ENCODE measurements at regions not wholly inside any gene's neighbourhood (a gene's known extent, or its start where the extent isn't known, plus 50 kb on each side); places are given as distances from the start of the nearest gene placed in this dataset.

GRCh38 chr9:129416821-129417539 lies 203.9 kb downstream of the C9orf50 start:
- H3K4me3 ChIP-seq (replicated peaks; ENCODE audit: low read depth, low read length): no peak overlapping the region
- DNase-seq (ENCODE audit: low read depth): no peak
- no peak for TF ChIP-seq CTCF (IDR thresholded peaks at IDR 0.05; ENCODE audit: low read length, missing control alignments)

GRCh38 chr9:129415942-129416651 lies 204.8 kb downstream of the C9orf50 start:
- DNase-seq (ENCODE audit: low read depth): no peak
- TF ChIP-seq CTCF (IDR thresholded peaks at IDR 0.05; ENCODE audit: low read length, missing control alignments): no peak
- no peak overlapping the region for H3K4me3 ChIP-seq (replicated peaks; ENCODE audit: low read depth, low read length)

GRCh38 chr9:129414993-129415941 lies 205.6 kb downstream of the C9orf50 start:
- no peak for TF ChIP-seq CTCF (IDR thresholded peaks at IDR 0.05; ENCODE audit: low read length, missing control alignments)
- no peak overlapping the region for H3K4me3 ChIP-seq (replicated peaks; ENCODE audit: low read depth, low read length)
- no peak for DNase-seq (ENCODE audit: low read depth)

GRCh38 chr9:129414377-129414992 lies 206.4 kb downstream of the C9orf50 start:
- no peak for TF ChIP-seq CTCF (IDR thresholded peaks at IDR 0.05; ENCODE audit: low read length, missing control alignments)
- H3K4me3 ChIP-seq (replicated peaks; ENCODE audit: low read depth, low read length): no peak overlapping the region
- DNase-seq (ENCODE audit: low read depth): peak; percentile 40

GRCh38 chr9:129413537-129414376 lies 207.1 kb downstream of the C9orf50 start:
- H3K4me3 ChIP-seq (replicated peaks; ENCODE audit: low read depth, low read length): peak overlapping the region; percentile 39
- no peak for TF ChIP-seq CTCF (IDR thresholded peaks at IDR 0.05; ENCODE audit: low read length, missing control alignments)
- DNase-seq (ENCODE audit: low read depth): peak; percentile 97
